Mammary epithelial cell (primary cell): ENCODE measurements at regions not wholly inside any gene's neighbourhood (a gene's known extent, or its start where the extent isn't known, plus 50 kb on each side); places are given as distances from the start of the nearest gene placed in this dataset.

Experiments used
- CTCF ChIP-seq, 2 donors: IDR thresholded peaks in 1 of 2; conservative IDR thresholded peaks in 1 of 2; 2 replicates each; pipeline ENCODE4 v1.5.1; 2011 to 2012; ENCODE audit warnings: inconsistent platforms in 2 of 2, low read length in 2 of 2, mild to moderate bottlenecking in 2 of 2, control low read depth in 1 of 2, low read depth in 1 of 2; ENCODE audit not compliant: insufficient read depth in 1 of 2; ENCODE audit errors: extremely low read depth in 1 of 2
- EZH2 ChIP-seq: IDR thresholded peaks from 2 replicates; pipeline ENCODE4 v1.6.1; 2012; ENCODE audit warnings: low read length, inconsistent platforms, borderline replicate concordance

- no peak for TF ChIP-seq CTCF (conservative IDR thresholded peaks at IDR 0.05 in 1 of 2, IDR thresholded peaks at IDR 0.05 in 1 of 2; ENCODE audit: extremely low read depth in 1 of 2, insufficient read depth in 1 of 2, low read depth in 1 of 2, low read length in 2 of 2)
- no peak for TF ChIP-seq EZH2
Observed at GRCh38 chr6:54440549-54440948, 132.3 kb downstream of the TINAG start.
